GM12873 (cell line): ENCODE measurements at regions not wholly inside any gene's neighbourhood (a gene's known extent, or its start where the extent isn't known, plus 50 kb on each side); places are given as distances from the start of the nearest gene placed in this dataset.

ENCODE experiments used
- TF ChIP-seq, protein P1 (sequence below): IDR thresholded peaks from 2 replicates; pipeline ENCODE4 v1.5.1; 2012; ENCODE audit warnings: low read depth, mild to moderate bottlenecking, moderate library complexity, low read length, control low read depth; ENCODE audit not compliant: insufficient read depth; ENCODE audit errors: missing control alignments

GRCh38 chr5:100423330-100423729 lies 111.8 kb upstream of the FAM174A start:
- TF ChIP-seq, protein P1, sequence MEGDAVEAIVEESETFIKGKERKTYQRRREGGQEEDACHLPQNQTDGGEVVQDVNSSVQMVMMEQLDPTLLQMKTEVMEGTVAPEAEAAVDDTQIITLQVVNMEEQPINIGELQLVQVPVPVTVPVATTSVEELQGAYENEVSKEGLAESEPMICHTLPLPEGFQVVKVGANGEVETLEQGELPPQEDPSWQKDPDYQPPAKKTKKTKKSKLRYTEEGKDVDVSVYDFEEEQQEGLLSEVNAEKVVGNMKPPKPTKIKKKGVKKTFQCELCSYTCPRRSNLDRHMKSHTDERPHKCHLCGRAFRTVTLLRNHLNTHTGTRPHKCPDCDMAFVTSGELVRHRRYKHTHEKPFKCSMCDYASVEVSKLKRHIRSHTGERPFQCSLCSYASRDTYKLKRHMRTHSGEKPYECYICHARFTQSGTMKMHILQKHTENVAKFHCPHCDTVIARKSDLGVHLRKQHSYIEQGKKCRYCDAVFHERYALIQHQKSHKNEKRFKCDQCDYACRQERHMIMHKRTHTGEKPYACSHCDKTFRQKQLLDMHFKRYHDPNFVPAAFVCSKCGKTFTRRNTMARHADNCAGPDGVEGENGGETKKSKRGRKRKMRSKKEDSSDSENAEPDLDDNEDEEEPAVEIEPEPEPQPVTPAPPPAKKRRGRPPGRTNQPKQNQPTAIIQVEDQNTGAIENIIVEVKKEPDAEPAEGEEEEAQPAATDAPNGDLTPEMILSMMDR, result no peak

DNA sequence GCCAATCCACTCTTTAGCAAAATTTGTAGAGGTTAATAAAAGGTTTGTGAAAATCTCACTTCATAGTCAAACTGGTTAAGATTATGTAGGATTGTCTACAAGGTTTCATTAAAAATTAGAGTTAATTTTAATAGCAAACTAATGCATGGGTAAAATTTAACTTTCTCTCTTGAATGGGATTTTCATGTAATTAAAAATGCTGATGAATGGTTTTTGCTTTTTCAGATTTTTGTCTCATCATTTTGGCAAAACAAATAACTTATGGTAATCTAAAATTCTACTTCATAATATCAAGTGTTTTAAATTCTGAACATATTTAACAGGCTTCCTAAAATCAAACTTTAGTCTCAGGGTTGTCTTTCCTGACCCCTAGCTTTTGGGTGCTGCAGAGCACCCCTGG lies 113.8 kb upstream of the FAM174A start:
- TF ChIP-seq, protein P1, result no peak

DNA sequence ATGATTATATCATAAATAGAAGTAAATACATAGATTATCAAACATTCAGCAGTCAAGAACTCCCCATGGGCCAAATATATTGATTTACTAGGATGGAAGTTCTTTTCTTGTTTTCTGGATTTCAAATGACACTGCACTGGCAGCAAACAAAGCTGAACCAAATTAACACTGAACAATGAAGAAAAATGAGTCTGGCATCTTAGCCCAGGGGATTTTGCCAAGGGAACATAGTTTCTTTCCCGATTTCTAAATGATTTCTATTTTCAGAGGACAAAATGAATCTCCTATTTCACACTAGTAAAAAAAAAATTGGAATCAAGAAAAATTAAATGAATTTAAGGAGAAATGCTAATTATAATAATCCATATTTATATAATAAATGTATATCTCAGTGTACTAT lies 116.9 kb upstream of the FAM174A start:
- TF ChIP-seq, protein P1, result no peak

GRCh38 chr5:100409660-100410151 lies 125.5 kb upstream of the FAM174A start:
- TF ChIP-seq, protein P1, result no peak

DNA sequence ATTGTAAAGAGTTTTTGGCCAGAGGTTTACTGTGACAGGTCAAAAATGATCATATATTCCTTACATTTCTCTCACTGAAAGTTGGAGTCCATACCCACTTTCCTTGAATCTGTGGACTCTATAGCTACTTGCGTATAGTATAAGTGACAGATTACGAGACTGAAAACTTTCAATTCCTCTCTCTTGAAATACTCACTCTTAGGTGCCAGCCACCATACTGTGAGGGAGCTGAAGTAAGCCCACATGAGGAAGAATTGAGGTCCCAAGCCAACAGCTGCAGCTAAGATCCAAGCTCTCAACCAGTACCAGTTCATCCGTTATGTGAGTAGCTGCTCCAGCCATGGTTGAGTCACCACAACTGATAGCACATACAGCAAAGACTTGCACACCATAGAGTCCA lies 128.1 kb upstream of the FAM174A start:
- TF ChIP-seq, protein P1, result no peak

DNA sequence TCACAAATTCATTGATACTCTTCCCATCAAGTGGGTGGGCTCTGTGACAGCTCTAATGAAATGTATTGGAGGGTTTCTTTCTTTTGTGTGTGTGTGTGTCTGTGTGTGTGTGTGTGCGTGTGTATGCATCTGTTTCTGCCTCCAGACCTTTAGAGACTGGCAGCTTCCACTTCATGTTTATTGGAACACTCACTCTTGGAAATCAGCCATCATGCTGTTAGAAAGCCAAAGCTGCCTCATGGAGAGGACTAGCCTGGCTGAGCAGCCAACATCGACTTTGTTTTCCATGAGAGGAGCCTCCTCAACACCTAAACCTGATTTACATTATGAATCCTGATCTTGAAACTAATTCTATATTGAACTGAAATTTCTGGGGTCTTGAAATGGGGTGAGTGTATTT lies 128.5 kb upstream of the FAM174A start:
- TF ChIP-seq, protein P1, result no peak

DNA sequence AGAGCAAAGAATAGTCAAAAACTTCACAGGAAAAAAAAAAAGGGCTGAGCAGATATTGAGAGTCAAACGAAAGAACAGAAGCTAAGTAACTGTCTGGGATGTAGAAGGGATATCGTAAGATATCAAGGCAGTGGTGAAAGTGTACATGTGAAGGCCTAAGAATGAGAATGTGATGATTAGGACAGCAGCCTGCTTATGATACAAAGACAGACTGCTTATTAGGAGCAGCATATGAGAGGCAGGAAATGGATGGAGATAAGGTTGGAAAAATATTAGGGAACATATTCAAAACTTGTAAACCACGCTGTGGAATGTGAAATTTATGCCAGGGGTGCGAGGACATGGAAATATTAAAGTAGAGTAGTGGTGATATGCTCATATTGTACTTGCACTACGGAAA lies 133.1 kb upstream of the FAM174A start:
- TF ChIP-seq, protein P1, result no peak

GRCh38 chr5:100401149-100401548 lies 134.0 kb upstream of the FAM174A start:
- TF ChIP-seq, protein P1, result no peak
